HG03575 (cell line): ENCODE measurements at regions not wholly inside any gene's neighbourhood (a gene's known extent, or its start where the extent isn't known, plus 50 kb on each side); places are given as distances from the start of the nearest gene placed in this dataset.

Experiments
- ATAC-seq: cut with Tn5 transposase; IDR thresholded peaks from one replicate; pipeline ENCODE4 v1.9.1; 2021; ENCODE audit not compliant: unreplicated experiment, insufficient number of reproducible peaks, low FRiP score; ENCODE audit errors: extremely low read depth

DNA sequence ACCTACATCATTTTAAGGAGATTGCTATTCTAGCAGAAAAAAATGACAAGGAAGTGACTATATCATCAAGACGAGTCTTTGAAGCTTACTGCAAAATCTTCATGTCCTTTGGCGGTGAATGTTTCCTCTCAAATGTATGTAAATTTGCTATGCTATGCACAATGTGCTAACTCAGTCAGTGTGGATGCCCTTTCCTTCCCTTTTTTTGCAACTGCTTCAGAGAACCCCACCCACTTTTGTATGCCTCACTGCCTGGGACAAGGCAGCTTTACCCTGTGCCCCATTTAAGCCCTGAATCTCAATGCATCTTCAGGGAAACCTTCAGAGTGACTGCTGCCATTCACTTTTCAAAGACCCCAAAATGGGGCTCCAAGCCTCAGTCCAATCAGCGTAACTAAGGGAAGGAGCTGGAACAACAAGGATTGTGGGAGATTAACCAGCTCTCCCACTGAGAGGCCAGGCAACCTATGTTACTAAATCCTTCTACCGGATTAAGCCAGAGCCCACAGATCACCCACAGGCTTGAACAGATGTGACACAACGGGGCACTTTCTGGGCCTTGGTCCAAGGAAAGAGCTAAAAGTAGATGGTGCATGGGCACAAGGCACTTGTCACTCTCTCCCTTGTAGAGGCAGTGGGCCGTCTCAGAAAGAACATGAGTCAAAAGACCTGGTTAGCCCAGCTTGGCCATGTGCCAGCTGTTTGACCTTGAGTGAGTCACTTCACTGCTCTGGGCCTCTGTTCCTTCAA, 154.4 kb downstream of the PLPP3 start:
- ATAC-seq, result no peak

DNA sequence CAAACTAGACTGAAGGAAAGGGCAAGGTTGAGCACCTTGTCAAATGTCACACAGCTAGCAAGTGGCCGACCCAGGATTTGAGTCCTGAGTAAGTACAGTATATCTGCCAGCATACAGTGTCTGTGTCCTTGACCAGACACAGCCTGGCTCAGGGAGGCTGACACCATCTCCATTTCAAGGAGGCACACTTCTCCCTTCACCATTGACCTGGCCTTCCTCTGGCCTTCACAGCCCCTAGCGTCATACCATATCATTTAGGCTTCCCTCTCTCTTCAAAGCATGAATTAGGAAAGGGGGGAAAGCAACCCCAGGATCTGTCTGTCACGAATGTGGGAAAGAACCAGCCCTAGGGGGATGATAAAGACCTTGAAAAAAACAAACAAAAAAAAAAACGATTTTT, 155.6 kb downstream of the PLPP3 start:
- no peak for ATAC-seq

DNA sequence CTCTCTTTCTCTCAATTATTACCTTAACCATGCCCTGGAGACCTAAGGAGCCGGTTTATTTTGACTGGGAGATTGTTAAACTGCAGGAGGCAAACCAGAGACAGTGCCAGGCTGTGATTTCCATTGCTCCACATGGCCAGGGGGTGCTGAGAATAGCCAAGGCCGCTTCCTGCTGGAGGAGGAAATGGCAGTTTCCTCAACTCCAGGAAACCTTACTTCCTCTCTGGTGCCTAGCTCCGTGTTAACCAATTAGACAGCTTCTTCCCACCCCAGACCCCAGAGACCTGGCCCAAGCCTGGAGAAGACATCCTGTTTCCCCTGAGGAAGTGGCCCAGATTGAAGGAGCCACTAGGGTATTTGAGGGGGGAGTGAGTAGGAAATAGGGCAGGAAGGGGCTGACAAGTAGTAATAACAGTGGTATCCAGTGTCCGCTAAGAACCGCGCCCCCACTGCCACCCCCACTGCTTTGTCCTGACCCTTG, 161.2 kb downstream of the PLPP3 start:
- no peak for ATAC-seq

DNA sequence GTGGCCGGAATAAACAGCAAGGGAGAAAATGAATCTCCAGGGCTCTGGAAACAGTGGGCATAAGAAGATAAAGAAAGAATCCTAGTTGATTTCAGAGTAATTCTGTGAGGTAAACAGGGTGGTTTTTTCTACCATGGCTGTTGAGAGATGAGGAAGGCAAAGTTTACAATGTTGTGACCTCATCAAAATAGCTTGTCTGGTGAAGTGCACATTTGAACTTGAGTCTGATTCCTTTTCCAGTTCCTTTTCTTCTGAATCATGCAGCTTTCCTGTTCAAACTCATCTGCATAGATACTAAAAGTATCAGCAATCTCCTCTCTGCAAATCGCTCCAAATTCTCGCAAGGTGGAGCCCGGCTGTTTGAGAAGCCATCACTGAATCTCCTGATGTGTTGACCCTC, 161.7 kb downstream of the PLPP3 start:
- no peak for ATAC-seq

DNA sequence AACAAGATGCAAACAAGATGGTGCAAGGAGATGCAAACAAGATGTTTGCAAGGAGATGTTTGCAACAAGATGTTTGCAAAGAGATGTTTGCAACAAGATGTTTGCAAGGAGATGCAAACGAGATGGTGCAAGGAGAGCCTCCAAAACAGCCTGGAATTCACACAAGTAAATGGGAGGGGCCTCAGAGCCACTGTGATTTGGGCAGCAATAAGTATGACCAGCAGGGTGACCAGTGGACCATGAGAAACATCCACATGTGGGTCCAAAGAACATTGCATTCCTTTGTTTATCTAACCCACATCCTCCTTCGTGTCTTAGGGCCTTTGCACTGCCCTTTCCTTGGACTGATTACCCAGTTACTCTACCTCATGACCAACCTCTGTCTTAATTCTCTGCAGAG, 162.9 kb downstream of the PLPP3 start:
- ATAC-seq, result no peak

DNA sequence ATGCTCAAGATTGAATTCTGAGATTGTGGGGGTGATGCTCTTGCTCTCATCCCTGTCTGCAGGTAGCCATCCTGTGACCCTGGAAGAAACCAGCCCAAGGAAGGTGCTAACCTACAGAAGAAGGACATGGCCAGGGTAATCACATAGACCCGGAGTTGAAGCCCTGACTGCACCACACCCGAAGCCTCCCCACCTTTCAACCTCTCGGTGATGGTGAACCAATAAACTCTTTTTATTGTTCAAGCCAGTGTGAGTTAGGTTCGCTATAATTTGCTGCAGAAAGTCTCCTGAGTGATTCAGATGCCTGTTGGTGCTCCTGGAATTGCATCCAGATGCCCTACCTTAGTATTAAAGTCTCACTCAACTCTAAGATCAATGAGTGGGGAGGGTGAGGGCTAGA, 163.6 kb downstream of the PLPP3 start:
- no peak for ATAC-seq

DNA sequence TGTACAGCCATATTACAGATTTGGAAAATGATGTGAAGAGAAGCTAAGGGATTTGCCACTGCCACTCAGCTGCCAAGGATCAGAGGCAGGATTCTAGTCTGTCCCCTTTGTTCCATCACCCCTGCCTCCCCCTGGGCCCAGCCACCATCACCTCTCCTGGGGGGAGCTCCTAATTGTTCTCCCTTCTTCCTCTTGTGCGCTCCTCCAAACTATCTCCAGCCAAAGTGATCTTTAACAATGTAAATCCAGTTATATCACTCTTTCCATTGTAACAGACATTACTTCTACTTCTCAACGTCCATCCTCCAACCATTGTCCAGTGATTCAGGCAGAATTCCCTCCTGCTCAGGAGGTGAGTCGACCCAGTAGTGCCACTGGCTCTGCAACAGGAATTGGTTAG, 164.1 kb downstream of the PLPP3 start:
- ATAC-seq, result no peak

DNA sequence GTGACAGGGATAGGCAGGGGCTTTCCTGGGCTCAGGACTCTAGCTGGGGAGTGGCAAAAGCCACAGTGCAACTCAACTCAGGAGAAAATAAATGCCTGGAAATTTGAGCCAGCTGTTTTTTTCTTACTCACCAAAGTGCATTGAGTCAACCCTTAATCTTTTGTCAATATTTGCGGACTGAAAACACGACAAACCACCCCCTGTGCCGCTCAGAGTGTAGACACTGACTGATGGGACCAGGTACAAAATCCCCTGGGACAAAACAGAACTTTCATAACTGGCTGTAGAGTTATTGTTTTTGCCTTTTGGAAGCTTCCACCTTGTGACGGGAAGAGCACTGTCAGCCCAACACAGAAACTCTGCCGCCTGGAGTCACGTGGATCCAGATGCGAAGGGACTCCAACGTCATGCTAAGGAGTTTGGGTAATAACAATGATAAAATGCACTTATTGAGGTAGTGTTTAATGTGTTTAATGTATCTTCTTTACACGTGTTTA, 164.6 kb downstream of the PLPP3 start:
- ATAC-seq, result no peak

DNA sequence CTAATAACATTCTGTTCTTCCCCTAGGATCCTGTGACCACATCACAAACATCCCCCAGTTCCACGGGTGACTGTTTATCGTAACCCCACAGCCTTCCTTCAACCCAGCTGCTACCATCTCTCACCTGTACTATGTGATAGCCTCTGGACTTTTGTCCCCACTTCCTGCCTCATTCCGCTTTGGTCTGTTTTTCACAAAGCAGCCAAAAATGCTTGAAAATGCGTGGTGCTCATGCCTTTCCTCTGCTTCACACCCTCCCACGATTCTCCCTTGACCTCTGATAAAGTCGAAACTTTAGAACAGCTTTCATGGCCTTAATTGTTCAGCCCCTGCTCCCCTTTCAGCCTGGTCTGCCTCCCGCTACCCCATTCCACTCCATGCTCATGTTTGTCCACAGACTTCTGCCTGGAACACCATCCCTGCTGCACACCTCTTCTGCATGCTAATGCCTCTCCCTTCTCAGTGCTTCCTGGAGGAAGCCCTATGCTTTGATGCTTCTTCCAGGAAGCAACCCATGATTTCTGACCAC, 165.6 kb downstream of the PLPP3 start:
- ATAC-seq, result no peak

DNA sequence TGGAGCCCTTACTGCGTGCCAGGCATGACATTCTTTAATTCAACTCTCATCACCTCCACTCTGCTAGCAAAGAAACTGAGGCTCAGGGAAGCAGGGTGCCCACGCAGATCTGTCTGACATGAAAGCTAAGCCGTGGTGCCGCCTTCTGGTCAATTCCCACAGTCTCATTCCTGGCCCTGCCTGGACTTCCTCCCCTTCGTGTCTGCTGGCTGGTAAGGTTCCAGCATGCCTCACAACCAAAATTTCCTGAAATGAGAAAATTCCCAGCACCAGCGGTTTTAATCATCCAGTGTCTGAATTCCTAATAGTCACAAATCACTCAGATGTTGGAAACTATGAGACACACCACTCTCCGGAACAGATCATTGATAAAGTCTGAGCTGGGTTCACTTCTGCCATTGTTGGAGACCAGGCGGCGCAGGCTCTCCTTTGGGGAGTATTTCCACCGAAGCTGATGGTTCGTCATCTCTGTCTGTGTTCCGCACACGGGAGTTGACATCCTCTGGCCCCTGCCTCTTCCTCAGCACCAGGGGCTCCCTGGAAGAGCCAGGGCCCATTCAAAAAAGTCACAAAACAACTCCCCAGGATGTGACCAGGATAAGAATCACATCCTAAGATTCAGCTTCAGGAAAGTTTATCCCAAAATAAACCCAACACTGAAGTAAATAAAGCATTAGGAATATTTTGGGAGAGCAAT, 167.7 kb downstream of the PLPP3 start:
- ATAC-seq, result no peak

DNA sequence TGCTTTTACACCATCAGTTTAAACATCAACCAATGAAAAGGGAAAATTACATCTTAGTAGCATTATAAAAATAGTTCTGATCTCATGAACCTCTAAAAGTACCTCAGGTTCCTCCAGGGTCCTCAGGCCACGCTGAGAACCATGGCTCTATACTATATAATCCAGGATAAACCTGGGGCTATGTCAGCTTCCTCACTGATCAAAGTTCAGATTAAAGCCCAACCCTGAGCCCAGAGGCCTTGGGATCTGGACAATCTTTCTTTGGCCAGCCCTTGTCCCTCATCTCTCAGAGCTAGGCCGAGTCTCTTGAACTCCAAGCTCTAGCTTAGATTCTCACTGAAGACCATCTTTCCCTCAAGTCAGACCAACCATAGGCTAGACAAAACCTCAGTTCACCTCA, 168.3 kb downstream of the PLPP3 start:
- ATAC-seq, result no peak

DNA sequence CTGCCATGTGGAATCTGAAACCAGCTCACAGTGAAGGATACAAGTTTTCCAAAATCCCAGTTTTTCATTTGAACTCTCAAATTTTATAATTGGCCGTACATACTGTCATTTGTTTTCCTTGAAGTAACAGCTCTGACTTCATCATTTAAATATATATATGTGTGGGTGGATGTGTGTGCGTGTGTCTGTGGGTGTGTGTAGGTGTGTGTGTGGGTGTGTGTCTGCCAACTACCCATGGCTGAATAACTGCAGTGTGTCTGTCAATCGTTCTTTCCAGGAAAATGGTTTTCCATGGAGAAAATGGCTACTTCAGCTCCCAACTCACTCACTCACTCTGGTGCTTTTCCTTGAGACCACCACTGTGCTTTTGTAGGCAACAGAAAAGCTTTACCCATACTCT, 169.0 kb downstream of the PLPP3 start:
- no peak for ATAC-seq

DNA sequence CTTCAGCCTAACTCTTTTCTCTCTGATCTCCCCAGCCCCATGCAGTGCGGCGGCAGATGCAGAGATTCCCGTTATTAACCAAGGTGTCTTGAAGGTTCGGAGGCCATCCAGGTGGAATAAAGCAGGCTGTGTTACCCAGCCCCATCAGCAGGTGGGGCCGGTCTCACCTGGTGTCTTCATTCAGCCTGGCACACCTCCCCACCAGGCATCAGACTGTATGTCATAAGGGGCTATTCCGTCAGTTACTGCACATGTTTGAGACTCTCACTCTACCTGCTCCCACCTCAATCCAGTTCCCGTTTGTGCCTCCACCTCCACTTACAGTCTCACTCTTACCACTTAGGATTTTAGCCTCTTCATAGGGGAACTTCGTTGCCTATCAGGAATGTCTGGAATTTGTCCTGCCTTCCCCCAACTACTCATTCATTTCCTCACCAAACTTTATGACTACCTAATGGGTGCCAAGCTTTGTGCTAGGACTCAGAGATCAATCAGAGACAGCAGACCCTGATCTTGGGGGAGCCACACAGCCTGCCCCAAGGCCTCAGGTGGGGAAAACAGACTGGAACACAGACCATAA, 170.2 kb downstream of the PLPP3 start:
- ATAC-seq, result no peak

DNA sequence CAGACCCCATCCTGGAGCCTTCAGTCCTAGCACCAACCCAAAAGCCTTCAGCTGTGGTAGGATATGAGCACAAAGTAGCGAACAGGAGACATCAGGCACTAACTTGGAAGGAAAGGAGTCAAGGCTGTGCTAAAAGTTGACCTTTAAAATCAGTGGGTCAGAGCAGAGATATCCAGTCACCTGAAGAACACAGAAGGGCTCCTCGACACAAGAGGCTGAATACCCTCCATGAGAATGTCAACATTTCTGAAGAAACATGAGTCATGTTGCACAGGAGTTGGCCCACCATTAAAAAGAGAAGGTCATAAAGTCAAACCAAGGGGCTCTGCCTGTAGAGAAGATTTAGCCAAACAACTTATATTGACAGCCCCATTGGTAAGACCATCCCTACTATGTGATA, 172.5 kb downstream of the PLPP3 start:
- no peak for ATAC-seq

DNA sequence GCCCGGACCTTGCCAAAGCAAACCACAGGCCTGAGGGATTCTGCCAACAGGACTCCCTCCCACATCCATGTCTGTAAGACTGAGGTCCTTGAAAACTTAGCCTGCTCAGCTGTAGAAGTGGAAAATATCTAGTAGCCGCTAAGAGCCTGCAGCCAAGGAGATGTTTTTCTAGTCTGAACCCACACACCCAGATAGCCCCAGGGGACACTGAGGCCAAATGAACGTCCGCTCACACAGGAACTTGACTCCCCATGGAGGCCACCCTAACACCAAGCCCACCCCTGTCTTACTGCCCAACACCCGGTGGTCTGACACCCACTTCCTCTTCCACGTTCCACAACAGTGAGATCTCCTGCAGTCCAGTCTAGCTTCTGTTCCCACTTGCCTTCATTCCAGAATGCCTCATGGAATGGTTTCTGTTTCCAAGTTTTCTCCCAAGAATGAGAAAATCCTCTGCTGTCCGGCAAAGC, 174.8 kb downstream of the PLPP3 start:
- no peak for ATAC-seq

DNA sequence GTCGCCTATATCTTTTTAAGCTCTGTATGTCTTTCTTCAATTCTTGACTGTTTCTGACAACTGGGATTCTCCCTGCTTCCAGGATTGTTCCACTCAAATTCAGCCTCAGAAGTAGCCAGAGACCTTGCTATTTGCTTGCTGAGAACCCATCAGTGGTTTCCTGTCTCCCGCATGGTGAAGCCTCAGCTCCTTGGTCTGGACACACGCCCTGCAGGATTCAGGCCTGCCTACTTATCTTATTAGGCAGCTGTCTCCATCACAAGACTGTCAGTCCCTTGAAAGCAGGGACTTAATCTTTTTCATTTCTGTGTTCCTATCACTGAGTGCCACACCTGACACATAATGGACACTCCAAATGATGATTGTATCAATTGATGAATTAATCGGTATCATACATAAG, 175.3 kb downstream of the PLPP3 start:
- ATAC-seq, result no peak

DNA sequence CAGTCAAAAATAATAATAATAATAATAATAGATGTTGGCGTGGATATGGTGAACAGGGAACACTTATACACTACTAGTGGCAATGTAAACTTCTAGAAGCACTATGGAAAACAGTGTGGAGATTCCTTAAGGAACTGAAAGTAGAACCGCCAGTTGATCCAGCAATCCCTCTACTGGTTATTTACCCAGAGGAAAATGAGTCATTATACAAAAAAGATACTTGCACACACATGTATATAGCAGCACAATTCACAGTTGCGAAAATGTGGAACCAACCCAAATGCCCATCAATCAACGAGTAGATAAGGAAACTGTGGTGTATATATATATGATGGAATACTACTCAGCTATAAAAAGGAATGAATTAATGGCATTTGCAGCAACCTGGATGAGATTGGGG, 176.0 kb downstream of the PLPP3 start:
- no peak for ATAC-seq

DNA sequence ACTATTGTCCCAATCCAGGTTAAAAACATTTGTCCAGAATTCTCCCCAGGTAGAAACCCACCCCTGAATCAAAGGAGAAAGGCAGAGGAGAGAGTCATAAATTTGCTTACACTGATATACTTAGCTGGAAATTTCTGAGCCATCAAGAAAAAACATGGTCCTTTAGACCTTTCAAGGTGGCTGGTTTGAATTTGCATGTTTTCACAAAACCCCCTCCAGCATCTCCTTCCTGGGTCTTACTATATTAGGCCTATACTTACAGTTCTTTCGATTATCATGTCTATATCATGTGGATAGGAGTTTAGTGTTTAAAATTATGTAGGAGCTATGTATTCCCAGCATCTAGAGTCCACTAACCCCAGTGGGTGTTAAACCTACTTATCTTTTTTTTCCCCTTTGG, 178.2 kb downstream of the PLPP3 start:
- ATAC-seq, result no peak

DNA sequence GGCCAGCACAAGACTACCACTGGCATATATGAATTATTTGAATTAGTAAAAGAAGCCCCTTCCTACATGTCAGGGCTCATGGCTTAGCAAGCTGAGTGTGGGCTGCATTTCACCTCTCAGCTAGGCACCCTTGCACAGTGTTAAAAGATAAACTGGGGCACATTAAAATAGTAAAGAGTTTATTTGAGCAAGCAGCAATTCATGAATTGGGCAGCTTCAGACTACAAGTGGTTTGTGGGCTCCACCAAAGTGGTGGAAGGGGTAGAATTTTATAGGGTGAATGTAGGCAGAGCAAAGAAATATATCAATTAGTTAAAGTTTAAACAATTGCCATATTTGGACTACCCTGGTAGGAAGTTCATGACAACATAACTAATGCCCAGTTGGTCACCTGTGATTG, 178.8 kb downstream of the PLPP3 start:
- ATAC-seq, result no peak

DNA sequence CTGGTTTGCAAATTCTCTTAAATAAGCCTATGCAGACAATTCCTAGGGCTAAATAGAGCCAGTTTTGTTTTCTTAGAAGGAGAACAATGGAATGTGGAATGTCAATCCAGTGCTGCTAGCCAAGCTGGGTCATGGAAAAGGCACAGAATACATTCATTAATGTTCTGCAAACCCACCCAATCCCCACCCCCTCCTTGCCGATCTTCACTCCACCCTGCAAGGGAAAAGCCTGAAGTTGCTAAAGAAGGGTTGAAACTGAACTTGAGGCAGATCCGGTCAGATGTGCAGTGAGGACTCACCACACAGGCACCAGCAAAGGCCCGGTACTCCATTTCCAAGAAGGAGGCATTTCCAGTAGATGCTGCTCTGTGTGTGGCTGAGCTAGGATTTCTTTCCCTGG, 179.6 kb downstream of the PLPP3 start:
- no peak for ATAC-seq
